ENCODE measurements at regions not wholly inside any gene's neighbourhood (a gene's known extent, or its start where the extent isn't known, plus 50 kb on each side); places are given as distances from the start of the nearest gene placed in this dataset.

DNA sequence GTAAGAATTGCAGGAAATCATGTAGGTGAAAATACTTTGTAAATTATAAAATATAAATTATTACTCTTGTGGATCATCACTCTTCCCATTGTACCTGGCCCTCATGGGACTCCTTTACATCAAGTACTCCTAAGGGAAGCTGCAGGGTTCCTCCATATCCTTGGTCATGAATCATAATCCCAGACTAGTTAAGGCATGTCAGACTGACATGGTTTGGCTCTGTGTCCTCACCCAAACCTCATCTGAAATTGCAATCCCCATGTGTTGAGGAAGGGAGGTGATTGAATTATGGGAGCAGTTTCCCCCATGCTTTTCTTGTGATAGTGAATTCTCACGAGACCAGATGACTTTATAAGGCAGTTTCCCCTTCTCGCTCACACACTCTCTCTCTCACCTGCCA, 77.1 kb downstream of the CMPK2 start:
- H3K4me1 ChIP-seq, result no peaks in the 10 kb centered on the region
- H3K9ac ChIP-seq (ENCODE audit: low read depth in 2 of 2, low read length in 2 of 2), result no peak overlapping the region
- H3K27me3 ChIP-seq, result no peaks in the 10 kb centered on the region
- intact Hi-C loops (cut with DNase I), result no loop called here
- H3K27ac ChIP-seq, result no peak overlapping the region
- no peaks in the 10 kb centered on the region for H3K36me3 ChIP-seq
- no peak for DNase-seq
- H3K9me3 ChIP-seq, result no peaks in the 10 kb centered on the region
- TF ChIP-seq, protein P1, sequence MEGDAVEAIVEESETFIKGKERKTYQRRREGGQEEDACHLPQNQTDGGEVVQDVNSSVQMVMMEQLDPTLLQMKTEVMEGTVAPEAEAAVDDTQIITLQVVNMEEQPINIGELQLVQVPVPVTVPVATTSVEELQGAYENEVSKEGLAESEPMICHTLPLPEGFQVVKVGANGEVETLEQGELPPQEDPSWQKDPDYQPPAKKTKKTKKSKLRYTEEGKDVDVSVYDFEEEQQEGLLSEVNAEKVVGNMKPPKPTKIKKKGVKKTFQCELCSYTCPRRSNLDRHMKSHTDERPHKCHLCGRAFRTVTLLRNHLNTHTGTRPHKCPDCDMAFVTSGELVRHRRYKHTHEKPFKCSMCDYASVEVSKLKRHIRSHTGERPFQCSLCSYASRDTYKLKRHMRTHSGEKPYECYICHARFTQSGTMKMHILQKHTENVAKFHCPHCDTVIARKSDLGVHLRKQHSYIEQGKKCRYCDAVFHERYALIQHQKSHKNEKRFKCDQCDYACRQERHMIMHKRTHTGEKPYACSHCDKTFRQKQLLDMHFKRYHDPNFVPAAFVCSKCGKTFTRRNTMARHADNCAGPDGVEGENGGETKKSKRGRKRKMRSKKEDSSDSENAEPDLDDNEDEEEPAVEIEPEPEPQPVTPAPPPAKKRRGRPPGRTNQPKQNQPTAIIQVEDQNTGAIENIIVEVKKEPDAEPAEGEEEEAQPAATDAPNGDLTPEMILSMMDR (IDR thresholded peaks at IDR 0.05), result no peak
- no peak overlapping the region for H3K4me3 ChIP-seq

DNA sequence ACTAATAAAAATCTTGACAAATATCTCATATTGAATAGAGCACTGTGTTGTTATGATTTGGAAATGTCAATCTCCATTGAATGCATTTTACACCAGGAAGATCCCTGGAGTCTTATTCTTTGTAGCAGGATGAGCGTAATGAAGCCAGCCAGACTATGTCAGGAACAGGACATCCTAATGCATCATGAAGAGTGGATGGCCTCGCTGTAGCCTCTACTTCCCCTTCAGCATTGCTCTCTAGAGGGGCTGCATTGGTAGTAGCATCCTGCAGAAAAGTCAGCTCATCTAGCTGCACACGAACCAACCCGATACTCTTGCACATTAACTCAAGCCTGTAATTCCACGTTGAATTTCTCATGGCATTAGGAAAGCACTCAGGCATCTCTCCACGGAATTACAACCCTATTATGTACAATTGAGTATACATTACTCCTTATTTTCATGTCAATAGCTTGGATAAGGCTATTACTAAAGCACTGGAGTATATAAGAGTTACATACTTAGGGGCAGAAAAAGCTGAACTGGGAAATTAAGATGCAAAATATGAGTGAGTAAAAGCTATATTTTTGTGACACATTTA, 76.1 kb downstream of the CMPK2 start:
- intact Hi-C loops (cut with DNase I), result no loop called here
- Histone ChIP-seq H3K27ac (no peak overlapping the region), H3K36me3 (no peaks in the 10 kb centered on the region), H3K4me3 (no peak overlapping the region), H3K9ac (ENCODE audit: low read depth in 2 of 2, low read length in 2 of 2) (no peak overlapping the region), H3K27me3 (no peaks in the 10 kb centered on the region), H3K4me1 (no peaks in the 10 kb centered on the region), H3K9me3 (no peaks in the 10 kb centered on the region)
- DNase-seq, result no peak
- TF ChIP-seq, protein P1 (IDR thresholded peaks at IDR 0.05), result no peak

DNA sequence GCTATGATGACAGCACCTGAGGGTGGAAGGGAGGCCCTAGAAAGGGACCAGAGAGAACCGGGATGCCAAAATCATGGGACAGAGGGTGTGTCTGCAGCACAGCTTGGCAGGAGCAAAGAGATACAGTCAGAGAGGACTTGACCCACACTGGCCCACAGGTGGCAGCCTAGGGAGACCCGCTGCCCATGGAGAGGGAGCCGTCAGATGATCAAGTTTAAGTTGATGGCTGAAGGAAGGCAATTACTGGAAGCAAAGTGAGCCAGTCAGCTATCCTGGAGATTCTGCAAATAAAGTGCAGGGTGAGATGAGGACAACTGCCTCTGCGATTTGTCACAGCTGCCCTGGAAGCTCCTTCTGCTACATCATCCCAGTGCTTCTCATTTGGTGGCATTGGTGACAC, 74.0 kb downstream of the CMPK2 start:
- H3K4me3 ChIP-seq, result no peak overlapping the region
- H3K9ac ChIP-seq (ENCODE audit: low read depth in 2 of 2, low read length in 2 of 2), result no peak overlapping the region
- H3K36me3 ChIP-seq, result no peaks in the 10 kb centered on the region
- DNase-seq, result no peak
- H3K27ac ChIP-seq, result no peak overlapping the region
- no peaks in the 10 kb centered on the region for H3K27me3 ChIP-seq
- intact Hi-C loops (cut with DNase I), result no loop called here
- TF ChIP-seq, protein P1 (IDR thresholded peaks at IDR 0.05), result no peak
- H3K9me3 ChIP-seq, result no peaks in the 10 kb centered on the region
- no peaks in the 10 kb centered on the region for H3K4me1 ChIP-seq

DNA sequence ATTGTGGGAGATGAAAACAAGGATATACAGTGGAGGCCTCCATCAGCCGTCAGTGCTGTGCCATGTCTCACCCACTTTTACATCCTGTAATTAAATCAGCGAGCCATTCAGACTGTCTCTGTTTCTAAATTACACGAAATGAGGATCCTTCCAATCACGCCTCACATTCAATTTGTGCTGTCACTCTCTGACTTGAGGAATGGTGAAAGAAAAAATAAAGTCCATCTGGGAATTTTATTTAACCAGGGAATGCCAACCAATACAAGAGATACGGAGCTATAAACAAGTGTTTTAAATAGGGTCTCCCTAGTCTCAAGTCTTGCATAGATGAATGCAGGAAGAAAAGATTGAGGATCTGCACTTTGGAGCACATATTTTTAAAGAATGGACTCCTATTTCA, 72.8 kb downstream of the CMPK2 start:
- no peak overlapping the region for H3K27ac ChIP-seq

DNA sequence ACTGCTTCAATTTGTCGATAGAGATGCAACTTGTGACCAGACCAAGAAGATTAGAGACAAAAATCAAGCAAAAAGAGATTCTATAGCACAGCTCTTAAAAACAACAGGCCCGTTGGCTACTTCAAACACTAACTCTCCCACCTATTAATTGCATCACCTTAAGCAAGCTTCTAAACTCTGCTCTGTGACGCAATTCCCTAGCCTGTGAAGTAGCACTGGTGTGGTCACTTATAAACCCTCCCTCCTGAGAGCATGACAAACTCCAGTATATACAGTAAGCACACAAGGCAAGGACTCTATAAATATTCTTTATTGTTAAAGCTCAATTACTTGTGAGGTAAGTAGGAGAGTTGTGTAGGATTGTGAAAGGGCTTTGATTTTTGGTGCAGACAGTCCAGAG, 72.3 kb downstream of the CMPK2 start:
- Histone ChIP-seq H3K9me3 (no peaks in the 10 kb centered on the region), H3K9ac (ENCODE audit: low read depth in 2 of 2, low read length in 2 of 2) (no peak overlapping the region), H3K36me3 (no peaks in the 10 kb centered on the region), H3K4me1 (no peaks in the 10 kb centered on the region), H3K27ac (no peak overlapping the region), H3K27me3 (no peaks in the 10 kb centered on the region), H3K4me3 (no peak overlapping the region)
- intact Hi-C loops (cut with DNase I), result no loop called here
- TF ChIP-seq, protein P1 (IDR thresholded peaks at IDR 0.05), result no peak
- no peak for DNase-seq

More for the DNA sequence above, 72.8 kb downstream of the CMPK2 start:
- H3K9ac ChIP-seq (ENCODE audit: low read depth in 2 of 2, low read length in 2 of 2), result no peak overlapping the region
- intact Hi-C loops (cut with DNase I), result no loop called here
- DNase-seq, result no peak
- no peaks in the 10 kb centered on the region for H3K36me3 ChIP-seq
- TF ChIP-seq, protein P1 (IDR thresholded peaks at IDR 0.05), result no peak
- H3K27me3 ChIP-seq, result no peaks in the 10 kb centered on the region
- H3K4me3 ChIP-seq, result no peak overlapping the region
- no peaks in the 10 kb centered on the region for H3K4me1 ChIP-seq
- H3K9me3 ChIP-seq, result no peaks in the 10 kb centered on the region
